GM12873 (cell line): ENCODE measurements at regions not wholly inside any gene's neighbourhood (a gene's known extent, or its start where the extent isn't known, plus 50 kb on each side); places are given as distances from the start of the nearest gene placed in this dataset.

Experiments
- TF ChIP-seq, protein P1 (sequence below): IDR thresholded peaks from 2 replicates; pipeline ENCODE4 v1.5.1; 2012; ENCODE audit warnings: low read depth, mild to moderate bottlenecking, moderate library complexity, low read length, control low read depth; ENCODE audit not compliant: insufficient read depth; ENCODE audit errors: missing control alignments

- TF ChIP-seq, protein P1, sequence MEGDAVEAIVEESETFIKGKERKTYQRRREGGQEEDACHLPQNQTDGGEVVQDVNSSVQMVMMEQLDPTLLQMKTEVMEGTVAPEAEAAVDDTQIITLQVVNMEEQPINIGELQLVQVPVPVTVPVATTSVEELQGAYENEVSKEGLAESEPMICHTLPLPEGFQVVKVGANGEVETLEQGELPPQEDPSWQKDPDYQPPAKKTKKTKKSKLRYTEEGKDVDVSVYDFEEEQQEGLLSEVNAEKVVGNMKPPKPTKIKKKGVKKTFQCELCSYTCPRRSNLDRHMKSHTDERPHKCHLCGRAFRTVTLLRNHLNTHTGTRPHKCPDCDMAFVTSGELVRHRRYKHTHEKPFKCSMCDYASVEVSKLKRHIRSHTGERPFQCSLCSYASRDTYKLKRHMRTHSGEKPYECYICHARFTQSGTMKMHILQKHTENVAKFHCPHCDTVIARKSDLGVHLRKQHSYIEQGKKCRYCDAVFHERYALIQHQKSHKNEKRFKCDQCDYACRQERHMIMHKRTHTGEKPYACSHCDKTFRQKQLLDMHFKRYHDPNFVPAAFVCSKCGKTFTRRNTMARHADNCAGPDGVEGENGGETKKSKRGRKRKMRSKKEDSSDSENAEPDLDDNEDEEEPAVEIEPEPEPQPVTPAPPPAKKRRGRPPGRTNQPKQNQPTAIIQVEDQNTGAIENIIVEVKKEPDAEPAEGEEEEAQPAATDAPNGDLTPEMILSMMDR = no peak
Observed at GRCh38 chr17:21540502-21540901, 151.8 kb upstream of the KCNJ18 start.

GRCh38 chr17:21542070-21542469, 150.3 kb upstream of the KCNJ18 start:
- TF ChIP-seq, protein P1 = no peak

- TF ChIP-seq, protein P1 = no peak
Observed at GRCh38 chr17:21542991-21543390, 149.3 kb upstream of the KCNJ18 start.

DNA sequence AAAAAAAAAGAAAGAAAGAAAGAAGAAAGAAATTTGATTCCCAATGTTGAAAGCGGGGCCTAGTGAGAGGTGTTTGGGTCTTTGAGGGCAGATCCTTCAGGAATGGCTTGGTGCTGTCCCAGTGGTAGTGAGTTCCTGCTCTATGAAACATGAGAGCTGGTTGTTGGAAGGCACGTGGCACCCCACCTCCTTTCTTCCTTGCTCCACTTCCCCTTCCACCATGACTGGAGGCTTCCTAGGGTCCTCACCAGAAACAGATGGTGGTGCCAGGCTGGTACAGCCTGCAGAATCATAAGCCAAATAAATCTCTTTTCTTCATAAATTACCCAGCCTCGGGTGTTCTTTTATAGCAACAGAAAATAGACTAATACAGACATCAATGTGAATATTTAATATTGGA, 147.3 kb upstream of the KCNJ18 start:
- TF ChIP-seq, protein P1 = no peak

DNA sequence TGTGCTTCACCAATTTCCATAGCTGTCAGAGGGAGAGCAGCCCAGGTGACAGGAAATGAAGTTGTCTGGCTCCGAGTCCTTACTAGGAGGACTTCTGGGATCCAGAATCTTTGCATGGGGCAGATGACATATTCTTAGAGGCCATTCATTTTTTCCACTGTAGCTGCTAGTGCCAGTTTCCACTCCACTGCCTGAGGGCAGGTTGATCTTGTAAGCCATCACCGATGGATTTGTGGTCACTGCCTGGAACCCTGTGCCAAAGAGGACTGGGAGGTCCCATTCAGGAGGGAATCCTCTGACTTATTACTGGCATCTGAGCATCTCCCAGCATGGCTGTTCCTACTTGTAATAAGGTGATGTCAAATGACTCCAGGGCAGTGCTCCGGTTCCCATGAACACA, 144.1 kb upstream of the KCNJ18 start:
- TF ChIP-seq, protein P1 = no peak

GRCh38 chr17:21549107-21549687, 143.1 kb upstream of the KCNJ18 start:
- TF ChIP-seq, protein P1 = no peak

GRCh38 chr17:21551081-21551881, 141.0 kb upstream of the KCNJ18 start:
- TF ChIP-seq, protein P1 = no peak
